K562 (cell line): ENCODE measurements at regions not wholly inside any gene's neighbourhood (a gene's known extent, or its start where the extent isn't known, plus 50 kb on each side); places are given as distances from the start of the nearest gene placed in this dataset.

Source experiments
- BCLAF1 ChIP-seq, 2 experiments: fragments of 450-650 bp in 1 of 2; IDR thresholded peaks; 2 replicates each; pipeline ENCODE4 v1.6.1; 2011 to 2017; ENCODE audit warnings: low read depth in 2 of 2, antibody characterized with exemption in 1 of 2, borderline replicate concordance in 1 of 2, low read length in 1 of 2, mild to moderate bottlenecking in 1 of 2, mixed read lengths in 1 of 2; ENCODE audit not compliant: control insufficient read depth in 1 of 2
- CAMTA2 ChIP-seq: fragments of 250-450 bp; sonication (Bioruptor Pico); conservative IDR thresholded peaks from 2 replicates; pipeline ENCODE4 v1.5.1; 2022
- CEBPG ChIP-seq, 3 experiments: fragments of 200-800 bp in 1 of 3; sonication (Bioruptor generic) in 1 of 3; sonication (generic) in 1 of 3; formaldehyde crosslinking in 1 of 3; IDR thresholded peaks in 2 of 3; conservative IDR thresholded peaks in 1 of 3; 2 replicates each; pipeline versions ENCODE4 v1.6.1 to v1.8.0; 2016 to 2022; ENCODE audit warnings: missing compliant biosample characterization in 2 of 3, missing genetic modification characterization in 2 of 3, mild to moderate bottlenecking in 1 of 3, missing genetic modification reagents in 1 of 3
- STAT5A ChIP-seq: IDR thresholded peaks from 2 replicates; pipeline ENCODE4 v1.6.1; 2012; ENCODE audit warnings: low read length, inconsistent platforms, borderline replicate concordance
- ZNF24 ChIP-seq: fragments of 450-650 bp; IDR thresholded peaks from 2 replicates; pipeline ENCODE4 v1.6.1; 2016
- TF ChIP-seq, protein P1 (sequence below): fragments of 150-350 bp; IDR thresholded peaks from 2 replicates; pipeline ENCODE4 v1.6.1; 2014; ENCODE audit warnings: low read depth, mild to moderate bottlenecking, low read length, borderline replicate concordance

GRCh38 chr6:77092971-77093370 is 370.3 kb downstream of the HTR1B start (continued):
- TF ChIP-seq, protein P1, sequence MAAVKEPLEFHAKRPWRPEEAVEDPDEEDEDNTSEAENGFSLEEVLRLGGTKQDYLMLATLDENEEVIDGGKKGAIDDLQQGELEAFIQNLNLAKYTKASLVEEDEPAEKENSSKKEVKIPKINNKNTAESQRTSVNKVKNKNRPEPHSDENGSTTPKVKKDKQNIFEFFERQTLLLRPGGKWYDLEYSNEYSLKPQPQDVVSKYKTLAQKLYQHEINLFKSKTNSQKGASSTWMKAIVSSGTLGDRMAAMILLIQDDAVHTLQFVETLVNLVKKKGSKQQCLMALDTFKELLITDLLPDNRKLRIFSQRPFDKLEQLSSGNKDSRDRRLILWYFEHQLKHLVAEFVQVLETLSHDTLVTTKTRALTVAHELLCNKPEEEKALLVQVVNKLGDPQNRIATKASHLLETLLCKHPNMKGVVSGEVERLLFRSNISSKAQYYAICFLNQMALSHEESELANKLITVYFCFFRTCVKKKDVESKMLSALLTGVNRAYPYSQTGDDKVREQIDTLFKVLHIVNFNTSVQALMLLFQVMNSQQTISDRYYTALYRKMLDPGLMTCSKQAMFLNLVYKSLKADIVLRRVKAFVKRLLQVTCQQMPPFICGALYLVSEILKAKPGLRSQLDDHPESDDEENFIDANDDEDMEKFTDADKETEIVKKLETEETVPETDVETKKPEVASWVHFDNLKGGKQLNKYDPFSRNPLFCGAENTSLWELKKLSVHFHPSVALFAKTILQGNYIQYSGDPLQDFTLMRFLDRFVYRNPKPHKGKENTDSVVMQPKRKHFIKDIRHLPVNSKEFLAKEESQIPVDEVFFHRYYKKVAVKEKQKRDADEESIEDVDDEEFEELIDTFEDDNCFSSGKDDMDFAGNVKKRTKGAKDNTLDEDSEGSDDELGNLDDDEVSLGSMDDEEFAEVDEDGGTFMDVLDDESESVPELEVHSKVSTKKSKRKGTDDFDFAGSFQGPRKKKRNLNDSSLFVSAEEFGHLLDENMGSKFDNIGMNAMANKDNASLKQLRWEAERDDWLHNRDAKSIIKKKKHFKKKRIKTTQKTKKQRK: no peak
- TF ChIP-seq STAT5A (no peak), ZNF24 (no peak), CAMTA2 (no peak), CEBPG (CRISPR knock-in tag; IDR thresholded peaks at IDR 0.05) (no peak), CEBPG (tag; conservative IDR thresholded peaks at IDR 0.05 in 1 of 2, IDR thresholded peaks at IDR 0.05 in 1 of 2) (no peak), BCLAF1 (IDR thresholded peaks at IDR 0.05; ENCODE audit: borderline replicate concordance in 1 of 2, control insufficient read depth in 1 of 2, low read depth in 2 of 2, low read length in 1 of 2) (no peak)
